ENCODE measurements at regions not wholly inside any gene's neighbourhood (a gene's known extent, or its start where the extent isn't known, plus 50 kb on each side); places are given as distances from the start of the nearest gene placed in this dataset.

DNA sequence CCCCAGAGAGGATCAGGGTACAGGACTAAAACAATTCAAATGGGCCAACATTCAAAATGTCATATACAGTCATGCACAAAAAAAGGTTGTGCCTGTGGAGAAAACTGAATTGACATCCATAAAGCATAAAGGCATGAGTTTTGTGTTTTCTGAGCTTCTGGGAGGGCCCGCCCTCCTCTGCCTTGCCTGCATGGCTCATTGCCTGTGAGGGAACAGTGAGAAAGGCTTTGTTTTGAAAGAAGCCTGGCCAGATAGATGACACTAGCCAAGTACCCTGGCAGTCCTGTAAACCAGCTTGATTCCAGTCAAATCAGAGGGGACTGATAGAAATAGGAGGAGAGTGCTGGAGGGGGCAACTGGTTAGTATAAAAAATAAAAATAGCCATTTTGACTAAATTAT is 194.3 kb downstream of the KIT start:
- Histone ChIP-seq H3K4me3 (ENCODE audit: low read length) (no peak overlapping the region), H2AFZ (ENCODE audit: low read length) (no peak overlapping the region), H3K27ac (ENCODE audit: low read length) (no peak overlapping the region), H3K4me1 (ENCODE audit: low read length) (no peaks in the 10 kb centered on the region), H3K9me3 (replicated peaks; ENCODE audit: insufficient read depth, low read length) (no peaks in the 10 kb centered on the region), H3K4me2 (ENCODE audit: low read depth, low read length) (no peak overlapping the region), H3K27me3 (replicated peaks; ENCODE audit: insufficient read depth, low read length) (no peaks in the 10 kb centered on the region), H3K36me3 (replicated peaks; ENCODE audit: insufficient read depth, low read length) (no peaks in the 10 kb centered on the region), H4K20me1 (ENCODE audit: insufficient read depth, low read length) (no peaks in the 10 kb centered on the region), H3K9ac (ENCODE audit: low read length) (no peak overlapping the region), H3K79me2 (ENCODE audit: low read length) (no peaks in the 10 kb centered on the region), H3F3A (ENCODE audit: insufficient read depth, low read length) (no peaks in the 10 kb centered on the region), H3K9me2 (replicated peaks; ENCODE audit: insufficient read depth, low read length) (no peaks in the 10 kb centered on the region)
- no peak for DNase-seq
- TF ChIP-seq EZH2phosphoT487 (IDR thresholded peaks at IDR 0.05; ENCODE audit: low read length) (no peak), EZH2 (optimal IDR thresholded peaks at IDR 0.05; ENCODE audit: low read depth, low read length) (no peak)
- TF ChIP-seq, protein P1, sequence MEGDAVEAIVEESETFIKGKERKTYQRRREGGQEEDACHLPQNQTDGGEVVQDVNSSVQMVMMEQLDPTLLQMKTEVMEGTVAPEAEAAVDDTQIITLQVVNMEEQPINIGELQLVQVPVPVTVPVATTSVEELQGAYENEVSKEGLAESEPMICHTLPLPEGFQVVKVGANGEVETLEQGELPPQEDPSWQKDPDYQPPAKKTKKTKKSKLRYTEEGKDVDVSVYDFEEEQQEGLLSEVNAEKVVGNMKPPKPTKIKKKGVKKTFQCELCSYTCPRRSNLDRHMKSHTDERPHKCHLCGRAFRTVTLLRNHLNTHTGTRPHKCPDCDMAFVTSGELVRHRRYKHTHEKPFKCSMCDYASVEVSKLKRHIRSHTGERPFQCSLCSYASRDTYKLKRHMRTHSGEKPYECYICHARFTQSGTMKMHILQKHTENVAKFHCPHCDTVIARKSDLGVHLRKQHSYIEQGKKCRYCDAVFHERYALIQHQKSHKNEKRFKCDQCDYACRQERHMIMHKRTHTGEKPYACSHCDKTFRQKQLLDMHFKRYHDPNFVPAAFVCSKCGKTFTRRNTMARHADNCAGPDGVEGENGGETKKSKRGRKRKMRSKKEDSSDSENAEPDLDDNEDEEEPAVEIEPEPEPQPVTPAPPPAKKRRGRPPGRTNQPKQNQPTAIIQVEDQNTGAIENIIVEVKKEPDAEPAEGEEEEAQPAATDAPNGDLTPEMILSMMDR (IDR thresholded peaks at IDR 0.05; ENCODE audit: low read length): no peak

- Histone ChIP-seq H2AFZ (ENCODE audit: low read length) (no peak overlapping the region), H3K27ac (ENCODE audit: low read length) (no peak overlapping the region), H3K9ac (ENCODE audit: low read length) (no peak overlapping the region), H4K20me1 (ENCODE audit: insufficient read depth, low read length) (no peaks in the 10 kb centered on the region), H3F3A (ENCODE audit: insufficient read depth, low read length) (no peaks in the 10 kb centered on the region), H3K4me3 (ENCODE audit: low read length) (no peak overlapping the region), H3K9me3 (replicated peaks; ENCODE audit: insufficient read depth, low read length) (no peaks in the 10 kb centered on the region), H3K9me2 (replicated peaks; ENCODE audit: insufficient read depth, low read length) (no peaks in the 10 kb centered on the region), H3K4me1 (ENCODE audit: low read length) (no peaks in the 10 kb centered on the region), H3K79me2 (ENCODE audit: low read length) (no peaks in the 10 kb centered on the region), H3K36me3 (replicated peaks; ENCODE audit: insufficient read depth, low read length) (no peaks in the 10 kb centered on the region), H3K27me3 (replicated peaks; ENCODE audit: insufficient read depth, low read length) (no peaks in the 10 kb centered on the region), H3K4me2 (ENCODE audit: low read depth, low read length) (no peak overlapping the region)
- TF ChIP-seq EZH2 (optimal IDR thresholded peaks at IDR 0.05; ENCODE audit: low read depth, low read length): no peak
- TF ChIP-seq, protein P1 (IDR thresholded peaks at IDR 0.05; ENCODE audit: low read length): no peak
- no peak for TF ChIP-seq EZH2phosphoT487 (IDR thresholded peaks at IDR 0.05; ENCODE audit: low read length)
- DNase-seq: no peak
Measured at GRCh38 chr4:54844911-54845310, 187.2 kb downstream of the KIT start.

GRCh38 chr4:54843946-54844345 is 186.2 kb downstream of the KIT start:
- no peak overlapping the region for H3K9ac ChIP-seq (ENCODE audit: low read length)
- no peaks in the 10 kb centered on the region for H3K27me3 ChIP-seq (replicated peaks; ENCODE audit: insufficient read depth, low read length)

More at GRCh38 chr4:54843946-54844345, 186.2 kb downstream of the KIT start:
- no peak for DNase-seq
- H3K9me3 ChIP-seq (replicated peaks; ENCODE audit: insufficient read depth, low read length): no peaks in the 10 kb centered on the region
- H2AFZ ChIP-seq (ENCODE audit: low read length): no peak overlapping the region
- no peaks in the 10 kb centered on the region for H3F3A ChIP-seq (ENCODE audit: insufficient read depth, low read length)
- H3K79me2 ChIP-seq (ENCODE audit: low read length): no peaks in the 10 kb centered on the region
- H3K27ac ChIP-seq (ENCODE audit: low read length): no peak overlapping the region
- H3K4me1 ChIP-seq (ENCODE audit: low read length): no peaks in the 10 kb centered on the region
- H3K4me3 ChIP-seq (ENCODE audit: low read length): no peak overlapping the region
- no peaks in the 10 kb centered on the region for H3K36me3 ChIP-seq (replicated peaks; ENCODE audit: insufficient read depth, low read length)
- no peak overlapping the region for H3K4me2 ChIP-seq (ENCODE audit: low read depth, low read length)
- TF ChIP-seq, protein P1 (IDR thresholded peaks at IDR 0.05; ENCODE audit: low read length): no peak
- TF ChIP-seq EZH2phosphoT487 (IDR thresholded peaks at IDR 0.05; ENCODE audit: low read length) (no peak), EZH2 (optimal IDR thresholded peaks at IDR 0.05; ENCODE audit: low read depth, low read length) (no peak)
- H4K20me1 ChIP-seq (ENCODE audit: insufficient read depth, low read length): no peaks in the 10 kb centered on the region
- no peaks in the 10 kb centered on the region for H3K9me2 ChIP-seq (replicated peaks; ENCODE audit: insufficient read depth, low read length)

Measured in MM.1S (cell line).